GM10266 (cell line): ENCODE measurements at regions not wholly inside any gene's neighbourhood (a gene's known extent, or its start where the extent isn't known, plus 50 kb on each side); places are given as distances from the start of the nearest gene placed in this dataset.
"Not testable (repeated sequence)": the region's sequence is repeated elsewhere in the genome, so short reads cannot be mapped to it uniquely, and the experiment has no call there.

Experiments
- DNase-seq: peaks from one replicate; pipeline ENCODE4 v3.0.0; 2012; ENCODE audit errors: extremely low spot score
- TF ChIP-seq, protein P1 (sequence below): IDR thresholded peaks from 2 replicates; pipeline ENCODE4 v1.5.1; 2012; ENCODE audit warnings: mild to moderate bottlenecking, low read depth; ENCODE audit not compliant: control insufficient read depth, insufficient read depth; ENCODE audit errors: missing control alignments

DNA sequence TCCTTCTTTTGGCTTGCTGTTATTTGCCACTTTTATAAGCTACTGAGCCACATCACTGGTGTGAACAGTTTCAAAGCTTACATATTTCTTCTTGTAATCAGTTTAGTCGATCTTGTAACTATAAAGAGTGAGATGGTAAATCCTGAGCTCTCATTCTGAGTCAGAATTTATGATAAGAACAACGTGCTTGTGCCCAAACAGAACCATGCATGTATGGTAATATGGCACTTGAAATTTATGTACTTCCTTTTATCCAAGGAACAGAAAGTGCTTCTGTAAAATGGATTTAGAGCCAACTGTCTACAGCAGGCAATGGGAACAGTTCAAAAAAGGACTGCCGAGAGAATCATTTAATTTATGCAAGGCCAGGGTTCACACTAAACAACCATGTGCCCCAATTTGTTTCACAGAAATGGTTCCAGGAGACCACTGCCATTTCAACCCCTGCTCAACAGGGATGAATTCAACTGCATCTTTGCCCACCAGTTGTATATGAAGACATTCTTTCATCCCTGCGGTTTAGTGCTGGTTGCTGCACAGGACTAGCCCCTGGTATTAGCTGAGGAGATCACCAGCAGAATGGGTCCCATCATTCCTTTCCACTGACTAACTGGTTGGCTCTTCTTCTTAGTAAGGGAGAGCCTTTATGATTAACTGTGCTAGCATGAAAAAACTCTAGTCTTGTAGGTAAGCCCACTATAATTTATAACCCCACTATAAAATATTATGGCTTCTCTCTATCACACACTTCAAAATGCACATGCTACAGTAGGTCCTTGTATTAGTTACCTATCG, 162.9 kb upstream of the PGRMC2 start:
- TF ChIP-seq, protein P1, sequence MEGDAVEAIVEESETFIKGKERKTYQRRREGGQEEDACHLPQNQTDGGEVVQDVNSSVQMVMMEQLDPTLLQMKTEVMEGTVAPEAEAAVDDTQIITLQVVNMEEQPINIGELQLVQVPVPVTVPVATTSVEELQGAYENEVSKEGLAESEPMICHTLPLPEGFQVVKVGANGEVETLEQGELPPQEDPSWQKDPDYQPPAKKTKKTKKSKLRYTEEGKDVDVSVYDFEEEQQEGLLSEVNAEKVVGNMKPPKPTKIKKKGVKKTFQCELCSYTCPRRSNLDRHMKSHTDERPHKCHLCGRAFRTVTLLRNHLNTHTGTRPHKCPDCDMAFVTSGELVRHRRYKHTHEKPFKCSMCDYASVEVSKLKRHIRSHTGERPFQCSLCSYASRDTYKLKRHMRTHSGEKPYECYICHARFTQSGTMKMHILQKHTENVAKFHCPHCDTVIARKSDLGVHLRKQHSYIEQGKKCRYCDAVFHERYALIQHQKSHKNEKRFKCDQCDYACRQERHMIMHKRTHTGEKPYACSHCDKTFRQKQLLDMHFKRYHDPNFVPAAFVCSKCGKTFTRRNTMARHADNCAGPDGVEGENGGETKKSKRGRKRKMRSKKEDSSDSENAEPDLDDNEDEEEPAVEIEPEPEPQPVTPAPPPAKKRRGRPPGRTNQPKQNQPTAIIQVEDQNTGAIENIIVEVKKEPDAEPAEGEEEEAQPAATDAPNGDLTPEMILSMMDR, result no peak
- DNase-seq, result no peak

DNA sequence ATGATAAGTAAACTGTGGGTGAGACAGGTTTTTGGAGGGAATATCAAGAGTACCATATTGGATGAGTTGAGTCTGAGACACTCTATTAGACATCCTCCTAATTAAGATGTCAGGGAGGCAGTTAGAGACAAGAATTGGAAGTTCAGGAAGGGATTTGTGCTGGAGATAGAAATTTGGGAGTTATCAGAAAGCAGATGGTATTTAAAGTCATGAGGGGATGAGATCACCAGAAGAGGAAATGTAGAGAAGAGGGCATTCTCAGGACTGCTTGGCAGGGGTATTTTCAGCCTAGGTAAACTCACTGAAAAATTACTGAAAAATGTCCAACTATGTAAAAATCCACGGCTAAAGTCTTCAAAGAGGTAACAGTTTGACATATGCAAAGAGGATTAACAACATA, 161.6 kb upstream of the PGRMC2 start:
- DNase-seq, result no peak
- TF ChIP-seq, protein P1, result no peak

DNA sequence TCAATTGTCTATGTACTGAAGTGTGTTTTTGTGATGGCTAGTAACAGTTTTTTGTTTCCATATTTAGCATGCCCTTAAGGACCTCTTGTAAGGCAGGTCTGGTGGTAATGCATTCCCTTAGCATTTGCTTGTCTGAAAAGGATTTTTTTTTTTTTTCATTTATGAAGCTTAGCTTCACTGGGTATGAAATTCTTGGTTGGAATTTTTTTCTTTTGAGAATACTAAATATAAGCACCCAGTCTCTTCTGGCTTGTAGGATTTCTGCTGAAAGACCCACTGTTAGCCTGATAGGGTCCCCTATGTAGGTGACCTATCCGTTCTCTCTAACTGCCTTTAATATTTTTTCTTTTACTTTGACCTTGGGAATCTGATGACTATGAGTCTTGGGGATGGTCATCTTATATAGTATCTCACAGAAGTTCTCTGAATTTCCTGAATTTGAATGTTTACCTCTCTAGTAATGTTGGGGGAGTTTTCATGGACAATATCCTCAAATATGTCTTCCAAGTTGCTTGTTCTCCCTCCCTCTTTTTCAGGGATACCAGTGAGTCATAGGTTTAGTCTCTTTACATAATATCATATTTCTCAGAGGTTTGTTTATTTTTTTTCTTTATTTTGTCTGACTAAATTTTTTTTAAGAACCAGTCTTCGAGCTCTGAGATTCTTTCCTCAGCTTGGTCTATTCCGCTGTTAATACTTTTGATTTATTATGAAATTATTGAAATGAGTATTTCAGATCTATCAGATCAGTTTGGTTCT, 157.1 kb upstream of the PGRMC2 start:
- TF ChIP-seq, protein P1, result no peak
- no peak for DNase-seq

DNA sequence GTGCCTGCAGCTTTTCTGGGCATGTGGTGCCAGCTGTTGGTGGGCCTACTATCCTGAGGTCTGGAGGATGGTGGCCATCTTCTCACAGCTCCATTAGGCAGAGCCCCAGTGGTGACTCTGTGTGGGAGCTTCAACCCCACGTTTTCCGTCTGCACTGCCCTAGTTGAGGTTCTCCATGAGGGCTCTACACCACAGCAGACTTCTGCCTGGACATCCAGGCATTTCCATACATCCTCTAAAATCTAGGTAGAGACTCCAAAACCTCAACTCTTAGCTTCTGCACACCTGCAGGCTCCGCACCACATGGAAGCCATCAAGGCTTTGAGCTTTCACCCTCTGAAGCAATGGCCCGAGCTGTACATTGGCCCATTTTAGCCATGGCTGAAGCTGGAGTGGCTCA, 153.3 kb upstream of the PGRMC2 start:
- TF ChIP-seq, protein P1, result no peak
- no peak for DNase-seq

DNA sequence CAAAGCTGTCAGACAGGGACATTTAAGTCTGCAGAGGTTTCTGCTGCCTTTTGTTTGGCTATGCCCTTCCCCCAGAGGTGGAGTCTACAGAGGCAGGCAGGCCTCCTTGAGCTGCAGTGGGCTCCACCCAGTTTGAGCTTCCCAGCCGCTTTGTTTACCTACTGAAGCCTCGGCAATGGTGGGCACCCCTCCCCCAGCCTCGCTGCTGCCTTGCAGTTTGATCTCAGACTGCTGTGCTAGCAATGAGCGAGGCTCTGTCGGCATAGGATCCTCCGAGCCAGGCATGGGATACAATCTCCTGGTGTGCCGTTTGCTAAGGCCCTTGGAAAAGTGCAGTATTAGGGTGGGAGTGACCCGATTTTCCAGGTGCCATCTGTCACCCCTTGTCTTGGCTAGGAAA, 149.4 kb upstream of the PGRMC2 start:
- DNase-seq, result not testable (repeated sequence)

DNA sequence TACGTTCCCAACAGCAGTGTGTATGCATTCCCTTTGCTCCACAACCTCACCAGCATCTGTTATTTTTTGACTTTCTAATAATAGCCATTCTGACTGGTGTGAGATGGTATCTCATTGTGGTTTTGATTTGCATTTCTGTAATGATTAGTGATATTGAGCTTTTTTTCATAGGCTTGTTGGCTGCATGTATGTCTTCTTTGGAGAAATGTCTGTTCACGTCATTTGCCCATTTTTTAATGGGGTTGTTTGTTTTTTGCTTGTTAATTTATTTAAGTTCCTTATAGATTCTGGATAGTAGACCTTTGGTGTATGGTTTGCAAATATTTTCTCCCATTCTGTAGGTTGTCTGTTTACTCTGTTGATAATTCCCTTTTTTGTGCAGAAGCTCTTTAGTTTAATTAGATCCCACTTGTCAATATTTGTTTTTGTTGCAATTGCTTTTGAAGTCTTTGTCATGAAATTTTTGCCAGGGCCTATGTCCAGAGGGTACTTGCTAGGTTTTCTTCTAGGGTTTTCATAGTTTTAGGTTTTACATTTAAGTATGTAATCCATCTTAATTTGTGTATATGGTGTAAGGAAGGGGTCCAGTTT, 141.5 kb upstream of the PGRMC2 start:
- DNase-seq, result not testable (repeated sequence)

DNA sequence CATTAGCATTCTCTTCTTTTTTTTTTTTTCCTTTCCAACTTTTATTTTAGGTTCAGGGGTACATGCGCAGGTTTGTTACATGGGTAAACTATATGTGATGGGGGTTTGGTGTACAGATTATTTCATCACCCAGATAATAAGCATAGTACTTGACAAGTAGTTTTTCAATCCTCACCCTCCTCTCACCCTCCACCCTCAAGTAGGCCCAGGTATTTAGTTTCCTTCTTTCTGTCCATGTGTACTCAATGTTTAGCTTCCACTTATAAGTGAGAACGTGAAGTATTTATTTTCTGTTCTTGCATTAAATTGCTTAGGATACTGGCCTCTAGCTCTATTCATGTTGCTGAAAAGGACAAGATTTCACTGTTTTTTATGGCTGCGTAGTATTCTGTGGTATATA, 140.8 kb upstream of the PGRMC2 start:
- TF ChIP-seq, protein P1, result no peak
- no peak for DNase-seq

DNA sequence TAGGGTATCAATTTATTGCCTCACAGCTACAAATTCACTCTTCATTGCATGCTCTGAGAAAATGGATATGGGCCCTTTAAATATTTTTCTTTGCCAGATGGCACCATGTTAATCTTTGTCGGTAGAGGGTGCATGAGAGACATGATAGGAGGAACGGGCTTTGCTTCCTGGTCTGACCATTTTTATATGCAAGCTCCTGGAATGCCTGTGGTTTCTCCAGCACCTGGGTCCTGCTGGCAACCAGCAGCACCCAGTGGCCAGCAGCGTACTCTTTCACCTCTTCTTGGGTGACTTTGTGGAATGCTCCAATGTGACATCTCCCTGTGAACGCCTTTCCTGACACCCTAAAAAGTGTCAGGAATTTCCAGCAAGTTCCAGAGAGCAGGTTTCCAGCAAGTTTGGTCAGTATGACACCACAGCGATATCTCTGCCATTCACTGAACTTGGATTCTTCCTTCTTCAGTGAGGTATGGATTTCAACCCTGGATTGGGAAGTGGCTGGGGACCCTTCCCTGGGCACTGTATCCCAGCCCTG, 140.3 kb upstream of the PGRMC2 start:
- no peak for DNase-seq
- TF ChIP-seq, protein P1, result no peak
